Activated CD8-positive, alpha-beta T cell treated with anti-CD3 and anti-CD28 coated beads for 36 hours (primary cell): ENCODE measurements at regions not wholly inside any gene's neighbourhood (a gene's known extent, or its start where the extent isn't known, plus 50 kb on each side); places are given as distances from the start of the nearest gene placed in this dataset.

Source experiments
- ATAC-seq: fragments of 200-7000 bp; cut with Tn5 transposase; one replicate; pipeline ENCODE4 v1.10.0; 2021; ENCODE audit warnings: mild to moderate bottlenecking, moderate library complexity
- CTCF ChIA-PET: fragments of 350-600 bp; sonication (Branson Sonifier 250); formaldehyde crosslinking; loops from one replicate; lab custom pipeline; 2021; ENCODE audit warnings: antibody characterized with exemption; lab: Charles Lee
- POLR2A ChIA-PET: fragments of 350-600 bp; sonication (Branson Sonifier 250); formaldehyde crosslinking; loops from one replicate; lab custom pipeline; 2021; ENCODE audit warnings: antibody characterized with exemption; lab: Charles Lee
- DNase-seq: peaks from one replicate; pipeline ENCODE4 v3.0.0-alpha.2; 2020
- H3K27ac Mint-ChIP-seq: one replicate; pipeline ENCODE4 v1.8.0; 2021; ENCODE audit warnings: mild to moderate bottlenecking, mixed read lengths
- H3K27me3 Mint-ChIP-seq: one replicate; pipeline ENCODE4 v1.8.0; 2021; ENCODE audit warnings: mixed read lengths
- H3K36me3 Mint-ChIP-seq: one replicate; pipeline ENCODE4 v1.8.0; 2021; ENCODE audit warnings: low read depth, mixed read lengths
- H3K4me1 Mint-ChIP-seq: one replicate; pipeline ENCODE4 v1.8.0; 2021; ENCODE audit warnings: low read depth, mixed read lengths
- H3K4me3 Mint-ChIP-seq: one replicate; pipeline ENCODE4 v1.8.0; 2021; ENCODE audit warnings: mild to moderate bottlenecking, moderate library complexity, mixed read lengths
- H3K9me3 Mint-ChIP-seq: one replicate; pipeline ENCODE4 v1.8.0; 2021; ENCODE audit warnings: mixed read lengths
- CTCF ChIP-seq: fragments of 200-600 bp; IDR thresholded peaks from one replicate; pipeline ENCODE4 v1.8.0; 2022; ENCODE audit warnings: antibody characterized with exemption, mild to moderate bottlenecking
- intact Hi-C: fragments of 100-400 bp; cut with micrococcal nuclease; formaldehyde crosslinking; loops from one replicate; pipeline ENCODE4 v1.10.0; 2022

GRCh38 chr15:77548589-77549557 is 83.8 kb downstream of the LINGO1 start:
- no peak for DNase-seq
- ChIA-PET POLR2A (no interaction called here), CTCF (no interaction called here)
- Mint-ChIP-seq H3K9me3 (no peaks in the 10 kb centered on the region), H3K27me3 (peaks cover 3% of the 10 kb centered on the region), H3K36me3 (no peaks in the 10 kb centered on the region), H3K4me3 (no peak overlapping the region), H3K4me1 (no peaks in the 10 kb centered on the region), H3K27ac (no peak overlapping the region)
- no peak for ATAC-seq
- TF ChIP-seq CTCF: no peak
- intact Hi-C loops: no loop called here

- CTCF ChIA-PET: no interaction called here
- DNase-seq: no peak
- Mint-ChIP-seq H3K27ac (no peak overlapping the region), H3K4me3 (no peak overlapping the region), H3K36me3 (no peaks in the 10 kb centered on the region), H3K4me1 (peaks cover 3% of the 10 kb centered on the region), H3K9me3 (no peaks in the 10 kb centered on the region), H3K27me3 (peaks cover 3% of the 10 kb centered on the region)
- POLR2A ChIA-PET: no interaction called here
- no peak for TF ChIP-seq CTCF
- no peak for ATAC-seq
- intact Hi-C loops: no loop called here
Measured at GRCh38 chr15:77547801-77548588, 84.7 kb downstream of the LINGO1 start.

- DNase-seq: no peak
- no peak for TF ChIP-seq CTCF
- no peak for ATAC-seq
- Mint-ChIP-seq H3K36me3 (no peaks in the 10 kb centered on the region), H3K9me3 (no peaks in the 10 kb centered on the region), H3K27me3 (peaks cover 3% of the 10 kb centered on the region), H3K4me3 (no peak overlapping the region), H3K4me1 (peaks cover 7% of the 10 kb centered on the region), H3K27ac (no peak overlapping the region)
- intact Hi-C loops: no loop called here
- ChIA-PET CTCF (no interaction called here), POLR2A (no interaction called here)
Measured at GRCh38 chr15:77546870-77547269, 85.8 kb downstream of the LINGO1 start.

GRCh38 chr15:77546050-77546501 is 86.6 kb downstream of the LINGO1 start:
- H3K27me3 Mint-ChIP-seq: peaks cover 3% of the 10 kb centered on the region
- ChIA-PET POLR2A (no interaction called here), CTCF (no interaction called here)
- ATAC-seq: no peak
- H3K36me3 Mint-ChIP-seq: no peaks in the 10 kb centered on the region
- DNase-seq: no peak
- no peak for TF ChIP-seq CTCF
- H3K27ac Mint-ChIP-seq: no peak overlapping the region
- intact Hi-C loops: no loop called here
- H3K4me3 Mint-ChIP-seq: no peak overlapping the region
- H3K4me1 Mint-ChIP-seq: peaks cover 7% of the 10 kb centered on the region
- no peaks in the 10 kb centered on the region for H3K9me3 Mint-ChIP-seq

GRCh38 chr15:77545058-77545457 is 87.7 kb downstream of the LINGO1 start:
- Mint-ChIP-seq H3K27me3 (peaks cover 3% of the 10 kb centered on the region), H3K4me1 (peaks cover 7% of the 10 kb centered on the region), H3K36me3 (no peaks in the 10 kb centered on the region), H3K4me3 (no peak overlapping the region), H3K27ac (no peak overlapping the region), H3K9me3 (no peaks in the 10 kb centered on the region)
- intact Hi-C loops: no loop called here
- TF ChIP-seq CTCF: no peak
- ChIA-PET CTCF (interaction anchor here (3.1 to 4.7 kb wide), 2 partner anchors 425 to 442 kb away, joined by 45 to 78 read pairs; no protein-coding TSS in a partner anchor), POLR2A (no interaction called here)
- ATAC-seq: no peak
- no peak for DNase-seq
